ENCODE measurements at regions not wholly inside any gene's neighbourhood (a gene's known extent, or its start where the extent isn't known, plus 50 kb on each side); places are given as distances from the start of the nearest gene placed in this dataset.
"Not testable (repeated sequence)": the region's sequence is repeated elsewhere in the genome, so short reads cannot be mapped to it uniquely, and the experiment has no call there.

DNA sequence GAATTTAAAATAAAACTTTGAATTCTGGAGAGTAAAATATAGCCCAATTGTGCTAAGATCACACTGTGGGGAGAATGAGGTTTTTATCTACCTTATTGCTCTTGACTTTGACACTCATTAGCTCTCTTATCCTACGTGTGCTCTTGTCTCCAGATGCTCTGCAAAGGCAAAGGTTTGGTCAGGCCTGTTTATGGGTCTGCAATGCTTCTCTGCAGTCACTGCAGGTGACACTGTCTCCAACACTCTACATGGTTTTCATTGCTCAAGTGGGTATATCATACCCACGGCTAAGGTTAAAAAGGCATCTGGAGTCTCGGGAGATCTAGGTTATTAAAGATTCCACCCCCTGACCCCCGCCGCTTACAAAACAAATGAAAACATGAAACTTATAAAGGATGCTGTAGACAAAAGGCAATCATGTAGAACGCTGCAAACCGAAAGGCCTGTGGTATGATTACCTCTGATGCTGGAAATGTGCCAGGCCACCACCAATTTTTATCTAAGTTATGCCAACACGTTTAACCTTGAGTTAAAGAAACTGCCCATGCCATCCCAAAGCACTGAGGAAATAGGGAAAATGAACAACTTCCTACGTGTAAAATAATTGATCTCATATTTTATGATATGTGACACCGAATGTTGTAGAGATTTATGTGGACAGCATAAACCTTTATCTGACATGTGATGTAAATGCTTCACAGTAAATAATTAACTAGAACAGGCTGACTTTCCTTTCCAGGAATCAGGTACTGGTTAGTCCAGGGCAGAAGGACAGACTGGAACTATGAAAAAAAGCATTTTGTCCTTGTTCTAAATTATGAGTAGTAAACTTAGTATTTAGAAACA is 238.2 kb upstream of the NOX3 start:
- no peak for DNase-seq (ENCODE audit: low spot score)

DNA sequence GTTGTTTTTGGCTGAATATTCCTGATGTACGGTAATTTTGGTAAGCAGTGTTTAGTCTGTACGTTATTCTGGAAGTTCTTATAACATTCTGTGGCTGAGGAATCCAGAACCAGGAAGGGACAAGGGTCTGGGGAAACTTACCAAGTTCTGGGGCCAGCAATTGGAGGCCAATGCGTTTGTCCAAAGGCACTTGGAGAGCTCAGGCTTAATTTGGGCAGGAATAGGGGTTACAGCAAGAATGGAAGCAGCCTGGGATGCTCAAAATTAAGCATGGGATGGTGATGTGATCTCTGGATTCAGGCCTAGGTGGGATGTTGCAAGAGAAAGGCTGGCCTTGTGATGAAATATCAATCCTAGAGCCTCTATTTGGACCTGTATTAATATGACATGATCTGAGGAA is 235.2 kb upstream of the NOX3 start:
- DNase-seq (ENCODE audit: low spot score): no peak

DNA sequence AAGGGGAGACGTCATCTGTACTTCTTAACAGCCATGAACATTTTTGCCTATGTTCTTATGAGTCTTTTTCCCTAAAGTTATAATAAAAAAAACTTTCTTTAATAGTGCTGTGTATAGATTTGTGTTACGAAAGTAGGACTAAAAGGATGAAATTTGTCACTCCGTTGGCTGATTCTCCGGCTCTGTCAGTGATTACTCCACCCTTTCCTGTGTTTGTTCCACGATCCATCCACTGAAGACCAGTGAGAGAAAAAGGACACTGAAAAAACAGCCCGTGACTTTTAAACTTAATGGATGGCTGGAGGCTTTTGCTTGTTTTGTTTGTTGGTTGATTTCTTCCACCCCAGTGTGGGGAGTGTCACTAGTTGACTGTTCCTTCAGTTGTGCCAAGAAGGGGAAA is 232.0 kb upstream of the NOX3 start:
- no peak for DNase-seq (ENCODE audit: low spot score)

DNA sequence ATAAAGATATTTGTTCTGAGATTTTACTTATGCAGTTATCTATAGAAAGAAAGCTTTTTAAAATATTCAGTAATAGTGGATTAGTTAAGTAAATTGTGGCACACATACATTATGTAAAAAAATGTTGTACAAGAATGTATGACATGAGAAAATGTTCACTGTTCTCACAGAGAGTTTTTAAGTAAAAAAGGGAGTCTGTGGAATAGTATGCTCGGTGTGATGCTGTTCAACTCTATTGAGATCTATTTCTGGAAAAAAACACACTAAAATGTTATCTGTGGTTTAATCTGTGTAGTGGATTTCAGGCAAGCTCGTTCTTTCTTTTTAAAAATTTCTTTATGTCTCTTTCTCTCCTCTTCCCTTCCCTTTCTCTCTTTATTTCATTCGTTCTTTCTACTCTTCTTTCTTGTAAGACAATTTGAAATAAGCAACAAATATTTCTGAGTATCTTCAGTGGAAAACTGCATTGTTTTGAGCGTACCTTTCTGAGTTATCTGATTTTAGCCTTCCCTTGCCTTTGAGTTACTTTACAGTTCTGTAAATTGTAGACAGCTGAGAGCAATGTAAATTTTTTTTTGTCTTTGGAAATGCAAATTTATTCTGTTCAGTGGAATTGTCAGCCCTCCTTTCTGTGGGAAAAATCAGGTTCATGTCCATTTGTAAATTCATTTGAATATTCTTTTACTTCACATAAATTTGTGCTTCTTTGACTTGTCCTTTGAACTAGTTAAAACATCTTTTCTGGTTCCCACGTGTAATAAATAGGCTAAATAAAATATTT is 229.0 kb upstream of the NOX3 start:
- no peak for DNase-seq (ENCODE audit: low spot score)

DNA sequence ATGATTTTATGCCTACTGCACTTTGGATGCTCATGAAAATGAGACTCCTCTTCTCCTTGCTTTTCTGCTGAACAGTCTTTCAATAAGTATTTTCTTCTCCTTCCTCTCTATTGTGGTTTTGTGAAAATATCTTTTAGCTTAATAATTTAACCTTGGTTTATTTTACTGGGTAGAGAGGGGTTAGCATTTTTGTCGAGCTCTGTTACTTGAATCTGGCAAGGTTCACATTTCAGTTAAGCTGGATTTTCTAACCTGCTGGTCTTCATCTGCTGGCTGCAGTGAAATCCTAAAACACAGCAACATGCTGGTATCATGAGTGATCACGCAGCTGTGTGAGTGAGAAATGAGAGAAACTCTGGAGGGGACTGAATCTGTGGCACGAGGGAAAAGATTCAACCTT is 222.7 kb upstream of the NOX3 start:
- no peak for DNase-seq (ENCODE audit: low spot score)

DNA sequence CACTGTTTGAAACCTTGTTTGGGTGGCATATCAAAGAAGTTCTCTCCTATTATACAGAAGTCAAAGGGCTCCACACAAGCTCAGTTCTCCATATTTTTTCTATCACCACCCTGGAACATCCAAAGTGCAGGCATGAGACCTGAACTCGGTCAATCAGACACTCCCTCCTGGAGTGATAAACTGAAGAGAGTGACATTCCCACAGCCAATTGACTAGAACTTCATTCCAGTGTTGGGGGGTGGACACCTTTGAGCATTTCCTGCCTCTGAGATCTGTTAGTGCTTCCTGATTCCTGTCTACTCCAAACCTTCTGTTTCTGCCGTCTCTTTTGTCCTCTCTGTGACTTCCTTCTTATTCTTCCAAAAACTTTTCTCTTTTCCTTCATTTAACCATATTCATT is 220.7 kb upstream of the NOX3 start:
- DNase-seq (ENCODE audit: low spot score): no peak

DNA sequence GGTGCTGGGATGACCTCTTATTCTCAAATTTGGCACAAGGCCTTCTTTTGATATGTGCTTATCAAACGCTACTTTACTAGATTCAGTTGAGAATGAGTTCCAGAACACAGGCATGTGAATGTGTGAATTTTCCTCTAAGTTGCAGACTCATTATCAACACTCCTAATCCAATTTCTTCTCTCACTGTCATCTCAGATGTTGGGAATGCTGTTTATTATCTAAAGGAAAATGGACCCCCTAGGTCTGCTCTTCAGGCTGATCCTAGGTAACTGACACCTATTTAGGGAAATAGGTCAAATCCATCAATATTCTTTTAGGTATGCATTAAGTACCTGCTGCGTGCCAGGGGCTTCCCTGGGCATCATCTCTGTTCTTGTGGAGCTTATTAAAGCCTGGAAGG is 215.0 kb upstream of the NOX3 start:
- DNase-seq (ENCODE audit: low spot score): no peak

DNA sequence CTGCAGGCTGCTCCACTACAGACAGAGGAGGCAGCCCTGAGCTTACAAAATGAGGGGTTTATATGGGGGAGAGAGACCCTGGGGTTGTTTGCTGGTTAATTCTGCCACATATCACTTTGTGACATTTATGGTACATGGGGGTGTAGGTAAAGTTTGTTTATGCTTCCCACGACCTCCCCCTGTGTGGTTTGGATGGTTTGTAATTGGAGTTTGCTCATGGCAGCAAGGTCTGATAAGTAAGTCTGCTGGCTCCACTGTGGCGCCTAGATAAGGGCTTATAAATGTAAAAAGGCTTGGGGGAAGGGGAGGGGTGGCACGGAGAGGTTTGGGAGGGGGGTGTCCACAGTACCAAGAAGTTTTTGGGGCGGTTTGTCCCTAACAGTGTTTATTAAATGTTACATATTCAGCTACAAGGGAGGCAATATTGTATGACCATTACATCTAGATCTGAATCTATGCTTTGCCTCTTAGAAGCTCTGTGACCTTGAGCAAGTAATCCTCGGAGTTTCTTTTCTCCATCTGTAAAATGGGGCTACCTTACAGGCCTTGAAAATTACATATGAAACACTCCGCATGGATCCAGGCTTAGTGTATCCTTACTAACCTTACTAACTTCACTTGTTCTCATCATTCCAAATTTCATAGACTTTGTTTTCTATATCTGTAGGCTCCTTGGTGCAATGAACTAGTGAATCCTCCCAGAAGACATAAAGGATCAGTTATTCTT is 204.8 kb upstream of the NOX3 start:
- no peak for DNase-seq (ENCODE audit: low spot score)

DNA sequence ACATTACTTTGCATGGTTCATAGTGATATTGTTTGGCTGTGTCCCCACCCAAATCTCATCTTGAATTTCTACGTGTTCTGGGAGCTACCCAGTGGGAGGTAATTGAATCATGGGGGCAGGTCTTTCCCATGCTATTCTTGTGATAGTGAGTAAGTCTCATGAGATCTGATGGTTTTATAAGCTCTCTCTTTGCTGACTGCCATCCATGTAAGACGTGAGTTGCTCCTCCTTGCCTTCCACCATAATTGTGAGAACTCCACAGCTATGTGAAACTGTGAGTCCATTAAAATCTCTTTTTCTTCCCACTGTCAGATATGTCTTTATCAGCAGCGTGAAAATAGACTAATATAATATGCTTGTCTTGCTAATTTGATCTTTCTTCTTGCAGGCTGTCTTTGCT is 200.4 kb upstream of the NOX3 start:
- DNase-seq (ENCODE audit: low spot score): no peak

DNA sequence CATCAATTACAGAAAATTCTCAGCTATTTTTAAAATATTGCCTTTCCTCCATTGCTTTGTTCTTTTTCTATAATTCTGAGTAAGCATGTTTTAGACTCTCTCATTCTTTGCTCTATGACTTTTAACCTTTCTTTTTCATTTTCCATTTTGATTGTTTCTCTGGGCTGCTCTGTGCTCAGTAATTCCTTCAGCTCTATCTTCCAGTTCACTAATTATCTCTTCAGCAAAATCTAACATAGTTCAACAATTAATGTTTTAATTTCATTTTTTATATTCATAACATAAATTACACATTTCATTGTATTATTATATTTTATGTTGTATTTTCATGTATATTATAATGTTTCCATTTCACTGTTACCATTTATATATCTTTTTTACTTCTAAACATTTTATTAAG is 198.8 kb upstream of the NOX3 start:
- no peak for DNase-seq (ENCODE audit: low spot score)

DNA sequence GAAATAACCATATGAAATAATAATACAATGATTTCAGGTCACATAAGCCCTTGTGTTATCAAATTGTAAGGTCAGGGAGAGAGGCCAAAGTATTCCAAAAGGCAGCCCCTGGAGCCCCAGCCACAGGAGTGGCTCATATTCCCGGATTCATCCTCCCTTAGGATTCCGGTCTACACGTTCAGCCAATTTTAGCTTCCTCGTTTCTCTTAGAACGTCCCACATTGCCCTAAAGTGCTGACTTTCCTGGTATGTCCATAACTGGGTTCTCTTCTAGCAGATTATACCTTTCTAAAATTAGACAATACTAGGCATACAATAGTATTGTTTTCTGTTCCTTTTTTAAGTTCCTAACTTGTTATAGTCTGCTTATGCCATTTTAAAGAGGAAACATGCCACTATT is 192.7 kb upstream of the NOX3 start:
- no peak for DNase-seq (ENCODE audit: low spot score)

DNA sequence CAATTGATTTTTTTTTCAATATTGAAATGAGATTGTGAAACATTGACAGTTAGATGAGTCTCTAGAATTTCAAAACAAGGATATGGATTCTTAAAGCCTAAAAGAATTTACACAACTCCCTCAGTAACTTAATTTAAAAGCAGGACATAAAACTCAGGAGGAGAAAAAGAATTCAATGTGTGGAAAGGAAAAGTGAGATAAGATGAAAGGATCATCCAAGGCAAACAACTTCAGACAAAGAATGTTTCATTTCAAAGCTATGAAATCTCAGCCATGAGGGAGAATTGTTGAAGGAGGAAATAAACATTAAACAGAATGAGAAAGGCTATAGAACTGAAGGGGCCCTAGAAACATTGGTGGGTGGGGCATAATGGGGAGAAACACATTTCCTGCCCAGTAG is 191.7 kb upstream of the NOX3 start:
- no peak for DNase-seq (ENCODE audit: low spot score)

DNA sequence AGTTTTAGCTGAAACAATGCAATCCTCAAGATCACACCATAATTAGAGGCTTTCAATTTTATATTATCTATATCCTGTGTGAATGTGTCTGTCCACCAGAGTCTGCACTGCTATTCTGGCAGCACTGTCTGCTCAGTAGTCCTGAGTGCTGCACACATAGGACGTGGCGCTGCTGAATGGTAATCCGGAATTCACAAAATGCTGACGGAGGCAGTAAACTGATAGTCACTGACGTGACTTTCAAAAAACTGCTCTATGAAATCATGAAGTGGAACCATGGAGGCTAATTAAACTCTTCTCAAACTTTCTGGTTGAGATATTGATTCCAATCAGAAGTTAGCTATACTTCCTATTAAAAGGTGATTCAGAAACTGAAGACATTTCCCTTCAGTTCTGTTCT is 190.8 kb upstream of the NOX3 start:
- no peak for DNase-seq (ENCODE audit: low spot score)

DNA sequence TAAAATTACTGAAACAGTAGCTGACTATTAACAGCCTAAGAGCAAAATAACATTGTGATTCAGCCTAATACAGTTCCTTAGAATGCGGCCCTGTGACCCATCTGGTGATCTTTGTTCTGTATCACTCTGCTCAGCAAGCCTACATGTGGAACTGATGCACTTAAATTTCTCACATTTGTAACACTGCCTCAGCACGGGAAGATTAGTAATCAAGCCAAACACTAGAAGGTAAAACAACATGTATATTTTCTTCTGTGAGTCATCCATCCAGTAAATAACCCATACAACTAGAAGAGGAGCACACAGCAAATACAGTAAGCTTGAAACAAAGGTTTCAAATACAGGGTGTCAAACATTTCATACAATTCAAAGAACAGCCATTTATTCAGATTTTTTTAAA is 189.7 kb upstream of the NOX3 start:
- no peak for DNase-seq (ENCODE audit: low spot score)

DNA sequence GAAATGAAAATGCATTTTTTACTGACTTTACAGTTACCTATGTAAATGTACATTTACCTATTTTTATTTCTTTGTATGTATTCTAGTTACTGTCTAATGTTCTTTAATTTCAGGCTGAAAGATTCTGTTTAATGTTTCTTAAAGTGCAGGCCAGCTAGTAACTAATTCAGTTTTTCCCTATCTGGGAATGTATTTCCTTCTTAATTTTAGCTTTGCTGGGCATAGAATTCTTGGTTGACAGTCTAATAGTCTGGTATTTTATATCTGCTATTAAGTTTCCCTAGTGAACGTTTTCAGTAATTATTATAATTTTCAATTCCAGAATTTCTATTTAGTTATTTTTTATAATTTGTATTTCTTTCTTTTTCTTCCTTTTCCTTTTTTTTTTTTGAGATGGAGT is 186.0 kb upstream of the NOX3 start:
- DNase-seq (ENCODE audit: low spot score): no peak

DNA sequence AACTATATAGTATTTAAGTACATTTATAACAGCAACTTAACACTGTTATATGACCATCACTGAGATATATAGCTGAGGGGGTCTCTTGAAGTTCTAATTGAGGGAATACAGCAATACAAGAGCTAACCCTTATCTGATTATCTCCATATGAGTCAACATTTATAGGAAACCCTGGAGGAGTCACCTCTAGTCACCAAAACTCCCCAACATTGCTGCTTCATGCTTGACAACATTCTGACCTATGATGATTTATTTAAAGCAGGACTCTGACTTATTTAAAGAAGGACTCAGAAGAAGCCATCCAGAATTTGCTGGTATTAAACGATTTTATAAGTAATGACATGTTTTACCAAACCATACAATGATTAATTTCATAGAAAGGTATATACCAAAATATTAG is 182.6 kb upstream of the NOX3 start:
- no peak for DNase-seq (ENCODE audit: low spot score)

DNA sequence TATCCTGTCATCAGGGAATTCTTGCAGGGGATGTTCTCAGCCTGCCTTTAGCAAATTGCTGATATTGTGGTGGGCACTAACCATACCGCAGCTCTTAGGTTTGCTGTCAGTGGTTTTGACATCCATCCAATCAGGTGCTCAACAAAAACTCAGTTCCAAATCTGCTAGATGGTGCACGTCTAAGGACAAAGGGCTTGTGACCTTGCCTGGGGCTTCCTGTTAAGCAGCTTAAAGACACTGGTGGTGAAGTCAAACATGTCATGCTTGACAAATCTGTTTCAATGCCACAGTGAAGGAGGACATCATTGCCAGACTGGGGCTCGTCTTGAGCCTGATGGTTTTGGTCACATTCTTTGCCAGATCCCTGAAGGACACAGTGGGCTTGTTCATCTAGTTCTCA is 179.8 kb upstream of the NOX3 start:
- DNase-seq (ENCODE audit: low spot score): no peak

DNA sequence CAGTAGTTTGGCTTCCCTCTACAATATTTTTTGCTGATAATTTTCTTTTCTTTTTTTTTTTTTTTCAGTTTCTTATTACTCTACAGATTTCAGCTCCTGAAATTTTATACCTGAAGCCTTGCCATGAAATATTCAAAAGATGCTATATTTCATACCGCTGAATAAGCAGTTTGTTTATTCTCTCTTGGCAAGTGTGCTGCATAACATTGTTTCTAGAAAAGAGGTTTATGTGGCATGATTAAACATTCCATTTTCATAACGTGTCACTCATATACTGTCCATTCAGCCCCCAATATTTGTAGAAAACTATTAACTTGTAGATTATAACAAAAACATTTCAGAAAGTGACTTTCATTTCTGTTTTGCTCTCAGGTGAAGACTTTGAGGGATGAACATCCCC is 174.4 kb upstream of the NOX3 start:
- DNase-seq (ENCODE audit: low spot score): no peak

DNA sequence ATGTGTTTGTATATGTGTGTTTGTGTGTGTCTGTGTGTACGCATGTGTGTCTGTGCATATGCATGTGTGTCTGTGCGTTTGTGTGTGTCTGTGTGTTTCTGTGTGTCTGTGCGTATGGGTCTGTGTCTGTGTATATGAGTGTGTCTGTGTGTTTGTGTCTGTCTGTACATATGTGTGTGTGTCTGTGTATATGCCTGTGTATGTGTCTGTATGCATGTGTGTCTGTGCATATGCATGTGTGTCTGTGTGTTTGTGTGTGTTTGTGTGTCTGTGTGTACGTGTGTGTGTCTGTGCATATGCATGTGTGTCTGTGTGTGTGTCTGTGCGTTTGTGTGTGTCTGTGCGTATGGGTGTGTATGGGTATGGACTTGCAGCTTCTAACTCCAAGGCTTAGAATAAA is 174.0 kb upstream of the NOX3 start:
- DNase-seq (ENCODE audit: low spot score): no peak

DNA sequence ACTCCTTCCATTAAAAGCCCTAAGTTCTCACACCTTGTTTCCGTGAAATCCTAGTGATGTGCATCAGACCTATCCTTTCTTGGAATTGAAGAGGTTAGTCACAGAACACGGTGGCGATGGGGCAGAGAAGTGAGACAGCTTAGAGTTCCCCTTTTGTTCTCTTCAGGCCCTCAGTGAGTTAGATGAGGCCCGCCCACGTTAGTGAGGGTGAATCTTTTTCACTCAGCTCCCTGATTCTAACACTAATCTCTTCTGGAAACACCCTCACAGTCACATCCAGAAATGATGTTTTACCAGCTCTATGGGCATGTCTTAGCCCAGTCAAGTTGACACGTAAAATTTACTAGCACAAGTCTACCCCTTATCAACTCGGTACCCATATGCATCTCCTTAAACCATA is 172.7 kb upstream of the NOX3 start:
- no peak for DNase-seq (ENCODE audit: low spot score)

DNA sequence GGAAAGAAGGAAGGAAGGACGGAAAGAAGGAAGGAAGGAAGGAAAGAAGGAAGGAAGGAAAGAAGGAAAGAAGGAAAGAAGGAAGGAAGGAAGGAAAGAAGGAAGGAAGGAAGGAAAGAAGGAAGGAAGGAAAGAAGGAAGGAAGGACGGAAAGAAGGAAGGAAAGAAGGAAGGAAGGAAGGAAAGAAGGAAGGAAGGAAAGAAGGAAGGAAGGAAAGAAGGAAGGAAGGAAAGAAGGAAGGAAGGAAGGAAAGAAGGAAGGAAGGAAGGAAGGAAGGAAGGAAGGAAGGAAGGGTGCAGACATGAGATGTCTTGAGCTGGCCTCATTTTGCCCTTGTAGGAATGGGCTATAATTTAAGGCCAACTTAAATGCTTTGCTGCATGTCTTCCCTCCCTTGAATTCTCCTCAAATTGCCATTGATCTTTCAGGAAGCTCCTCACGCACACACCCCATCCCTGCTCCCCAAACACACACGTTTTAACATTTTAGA is 172.1 kb upstream of the NOX3 start:
- not testable (repeated sequence) for DNase-seq (ENCODE audit: low spot score)

DNA sequence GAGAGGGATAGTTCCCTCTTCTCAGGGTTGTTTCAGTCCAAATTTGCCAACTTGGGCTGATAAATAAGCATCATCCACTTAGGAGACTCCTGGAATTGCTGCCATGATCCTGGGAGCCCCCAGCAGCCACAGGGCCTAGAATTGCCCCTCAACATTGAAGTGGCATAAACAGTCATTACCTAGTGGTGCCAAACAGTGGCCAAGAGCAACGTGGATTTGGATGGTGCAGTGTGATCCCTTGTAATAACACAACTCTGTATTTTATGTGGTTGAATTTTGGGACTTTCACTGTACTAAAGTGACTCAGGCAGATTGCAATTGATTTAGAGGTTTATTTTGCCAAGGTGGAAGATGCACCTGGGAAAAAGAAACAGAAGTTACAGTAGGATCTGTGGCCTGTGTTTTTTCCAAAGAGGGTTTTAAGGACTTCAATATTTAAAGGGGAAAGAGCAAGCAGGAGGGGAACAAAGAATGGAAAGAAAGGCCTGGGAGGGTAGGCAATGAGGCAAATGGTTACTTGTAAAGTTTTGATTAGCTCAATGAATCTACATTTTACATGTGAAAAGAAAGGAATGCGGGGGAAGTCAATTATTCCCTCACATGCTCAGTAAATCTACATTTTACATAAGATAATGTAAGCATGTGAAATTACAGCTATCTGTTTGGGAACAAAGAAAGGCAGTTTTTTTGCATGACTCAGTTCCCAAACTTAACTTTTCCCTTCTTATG is 168.0 kb upstream of the NOX3 start:
- DNase-seq (ENCODE audit: low spot score): no peak

Data from SK-N-DZ (cell line).